ENCODE measurements at regions not wholly inside any gene's neighbourhood (a gene's known extent, or its start where the extent isn't known, plus 50 kb on each side); places are given as distances from the start of the nearest gene placed in this dataset.
A peak's percentile ranks its signal among the peaks of the same experiment; 100 is the strongest.

GRCh38 chr17:83006515-83007455 is 72.6 kb upstream of the METRNL start:
- no peaks in the 10 kb centered on the region for H3K27me3 ChIP-seq
- no peaks in the 10 kb centered on the region for H3K36me3 ChIP-seq
- no peak overlapping the region for H3K27ac ChIP-seq
- intact Hi-C loops (cut with DNase I) = no loop called here
- H3K4me1 ChIP-seq = no peaks in the 10 kb centered on the region
- TF ChIP-seq CTCF (IDR thresholded peaks at IDR 0.05) = no peak
- TF ChIP-seq POLR2A (IDR thresholded peaks at IDR 0.05) = no peak
- TF ChIP-seq POLR2AphosphoS5 (IDR thresholded peaks at IDR 0.05; ENCODE audit: insufficient read depth in 1 of 2, low read depth in 1 of 2) = no peak
- peak in 1 of 2 donors; percentile 64 for DNase-seq (ENCODE audit: extremely low spot score in 2 of 2)
- H3K4me3 ChIP-seq = no peak overlapping the region
- no peaks in the 10 kb centered on the region for H3K9me3 ChIP-seq

- Histone ChIP-seq H3K27me3 (no peaks in the 10 kb centered on the region), H3K9me3 (no peaks in the 10 kb centered on the region), H3K4me1 (no peaks in the 10 kb centered on the region), H3K36me3 (no peaks in the 10 kb centered on the region), H3K4me3 (no peak overlapping the region), H3K27ac (no peak overlapping the region)
- TF ChIP-seq CTCF (IDR thresholded peaks at IDR 0.05) (no peak), POLR2AphosphoS5 (IDR thresholded peaks at IDR 0.05; ENCODE audit: insufficient read depth in 1 of 2, low read depth in 1 of 2) (no peak), POLR2A (IDR thresholded peaks at IDR 0.05) (no peak)
- DNase-seq (ENCODE audit: extremely low spot score in 2 of 2) = peak in 1 of 2 donors; percentile 61
- intact Hi-C loops (cut with DNase I) = no loop called here
These were observed 71.8 kb upstream of the METRNL start for GRCh38 chr17:83007504-83008185.

DNA sequence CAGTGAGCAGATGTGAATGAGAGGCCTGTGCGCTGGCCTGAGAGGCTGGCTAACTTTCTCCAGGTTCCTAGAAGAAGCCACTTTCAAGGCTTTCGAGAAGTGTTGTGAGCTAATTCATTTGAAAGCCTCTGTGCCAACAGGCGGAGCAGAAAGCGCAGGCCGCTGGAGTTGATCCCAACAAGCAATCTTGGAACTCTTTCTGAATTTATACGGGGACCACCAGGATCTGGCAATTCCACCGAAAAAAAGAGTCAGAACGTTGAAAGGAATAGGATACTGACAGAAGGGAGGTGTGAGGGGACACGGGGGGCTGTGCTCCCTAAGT is 71.3 kb upstream of the METRNL start:
- Histone ChIP-seq H3K27me3 (no peaks in the 10 kb centered on the region), H3K36me3 (no peaks in the 10 kb centered on the region), H3K27ac (no peak overlapping the region), H3K9me3 (no peaks in the 10 kb centered on the region), H3K4me3 (no peak overlapping the region), H3K4me1 (no peaks in the 10 kb centered on the region)
- TF ChIP-seq POLR2A (IDR thresholded peaks at IDR 0.05) (no peak), POLR2AphosphoS5 (IDR thresholded peaks at IDR 0.05; ENCODE audit: insufficient read depth in 1 of 2, low read depth in 1 of 2) (no peak), CTCF (IDR thresholded peaks at IDR 0.05) (no peak)
- intact Hi-C loops (cut with DNase I) = no loop called here
- DNase-seq (ENCODE audit: extremely low spot score in 2 of 2) = no peak

- no peak for TF ChIP-seq CTCF (IDR thresholded peaks at IDR 0.05)
- TF ChIP-seq POLR2AphosphoS5 (IDR thresholded peaks at IDR 0.05; ENCODE audit: insufficient read depth in 1 of 2, low read depth in 1 of 2) = no peak
- no peak for TF ChIP-seq POLR2A (IDR thresholded peaks at IDR 0.05)
- no peak overlapping the region for H3K27ac ChIP-seq
- peak in 1 of 2 donors; percentile 85 for DNase-seq (ENCODE audit: extremely low spot score in 2 of 2)
- H3K27me3 ChIP-seq = no peaks in the 10 kb centered on the region
- intact Hi-C loops (cut with DNase I) = no loop called here
- no peaks in the 10 kb centered on the region for H3K36me3 ChIP-seq
- H3K4me3 ChIP-seq = no peak overlapping the region
- H3K9me3 ChIP-seq = no peaks in the 10 kb centered on the region
- H3K4me1 ChIP-seq = no peaks in the 10 kb centered on the region
These were observed 70.9 kb upstream of the METRNL start for GRCh38 chr17:83008526-83008925.
